TTC549 (cell line): ENCODE measurements at regions not wholly inside any gene's neighbourhood (a gene's known extent, or its start where the extent isn't known, plus 50 kb on each side); places are given as distances from the start of the nearest gene placed in this dataset.

Experiments used
- FAIRE-seq: peaks from 2 replicates; lab custom pipeline; 2012; peaks lifted over from hg19 to GRCh38; lab: Jason Lieb, UNC

DNA sequence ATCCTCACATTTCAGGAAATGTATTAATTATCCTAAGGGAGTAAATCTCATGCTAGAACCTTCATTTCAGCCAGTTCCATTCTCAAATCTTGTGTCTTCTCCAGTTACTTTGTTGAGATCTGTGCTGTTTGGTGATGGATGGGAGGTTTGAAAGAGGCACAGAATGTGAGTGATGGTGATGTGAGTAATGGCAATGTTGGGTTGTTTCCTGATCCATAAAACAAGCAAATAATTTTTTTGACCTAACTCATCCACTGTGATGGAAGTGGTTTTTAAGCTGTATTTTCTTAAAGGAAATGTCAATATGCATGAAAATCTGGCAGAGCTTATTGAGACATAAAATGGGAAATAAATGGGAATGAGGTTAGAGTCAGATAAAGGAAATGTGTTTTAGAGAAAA, 214.7 kb downstream of the CHRM3 start:
- no peak for FAIRE-seq

DNA sequence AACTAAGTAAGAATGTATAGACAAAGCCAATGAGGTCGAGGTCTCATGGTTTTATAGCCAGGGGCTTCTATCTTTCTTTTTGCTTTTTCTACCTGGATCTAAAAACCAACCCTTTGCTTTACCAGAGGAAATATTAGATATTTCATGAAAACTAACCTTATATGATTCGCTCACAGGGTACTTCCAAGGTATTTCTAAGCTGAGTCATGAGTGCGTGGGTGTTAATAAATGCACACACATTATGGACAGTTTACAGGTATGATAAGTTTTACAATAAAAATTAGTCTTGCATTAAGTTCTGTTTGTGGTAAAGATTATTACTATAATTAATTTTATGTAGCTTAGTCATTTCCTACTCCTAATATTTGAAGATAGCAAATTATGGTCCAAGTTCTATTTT, 217.2 kb downstream of the CHRM3 start:
- FAIRE-seq: no peak

GRCh38 chr1:239606850-239607400, 220.6 kb downstream of the CHRM3 start:
- FAIRE-seq: no peak

GRCh38 chr1:239608469-239608868, 222.1 kb downstream of the CHRM3 start:
- FAIRE-seq: no peak

- FAIRE-seq: no peak
These were observed 226.0 kb downstream of the CHRM3 start for GRCh38 chr1:239612379-239612778.

DNA sequence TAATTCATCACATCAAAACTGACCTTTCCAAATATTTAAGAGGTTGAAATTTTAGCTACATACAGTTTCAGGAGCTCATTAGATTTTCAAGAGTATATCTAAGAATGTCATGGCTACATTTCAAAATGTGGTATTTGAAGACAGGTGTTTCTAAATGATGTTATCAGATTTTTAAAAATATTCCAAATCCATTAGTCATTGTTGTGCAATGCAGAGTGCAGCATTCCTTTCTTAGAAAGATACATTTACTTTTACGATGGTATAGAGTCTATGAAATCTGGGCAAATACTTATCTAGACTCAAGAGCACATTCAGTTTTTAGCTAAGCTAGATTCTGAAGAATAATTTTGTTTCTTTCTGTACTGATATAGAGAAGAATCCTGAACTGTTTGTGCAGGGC, 230.3 kb downstream of the CHRM3 start:
- FAIRE-seq: no peak

DNA sequence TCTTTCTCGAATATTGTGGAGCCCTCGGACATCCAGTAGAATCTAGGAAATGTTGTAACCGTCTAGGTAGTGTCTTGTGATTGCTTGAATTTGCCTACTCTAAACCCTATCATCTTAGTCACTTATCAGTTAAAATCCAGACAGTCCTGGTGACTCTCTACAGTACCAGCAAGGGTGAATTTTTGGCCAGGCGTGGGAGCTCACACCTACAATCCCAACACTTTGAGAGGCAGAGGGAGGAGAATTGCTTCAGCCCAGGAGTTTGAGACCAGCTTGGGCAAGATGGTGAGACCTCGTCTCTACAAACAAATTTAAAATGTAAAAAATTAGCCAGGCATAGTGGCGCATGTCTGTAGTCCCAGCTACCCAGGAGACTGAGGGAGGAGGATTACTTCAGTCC, 230.9 kb downstream of the CHRM3 start:
- FAIRE-seq: no peak

- no peak for FAIRE-seq
These were observed 231.4 kb downstream of the CHRM3 start for GRCh38 chr1:239617731-239618130.

GRCh38 chr1:239619190-239619589, 232.8 kb downstream of the CHRM3 start:
- FAIRE-seq: no peak

DNA sequence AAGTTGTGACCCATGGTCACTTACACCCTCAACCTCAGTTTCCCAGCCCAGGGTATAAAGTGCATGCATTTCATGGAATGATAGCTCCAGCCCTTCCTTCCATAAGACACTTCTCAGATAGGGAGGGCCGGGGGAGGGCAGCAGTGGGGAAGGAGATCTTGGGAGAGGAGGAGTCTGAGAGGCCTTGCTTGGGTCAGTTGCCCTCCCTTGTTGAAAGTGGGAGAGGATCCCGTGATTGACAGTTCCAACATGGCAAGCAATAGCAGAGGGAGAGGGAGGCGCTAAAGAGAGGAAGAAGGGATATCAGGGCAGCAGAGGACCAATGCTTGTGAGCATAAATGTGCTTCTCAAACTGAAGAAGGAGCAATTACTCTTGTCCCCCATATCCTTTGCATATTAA, 244.4 kb downstream of the CHRM3 start:
- no peak for FAIRE-seq

- FAIRE-seq: no peak
These were observed 247.1 kb downstream of the CHRM3 start for GRCh38 chr1:239633432-239633831.

- no peak for FAIRE-seq
These were observed 248.9 kb downstream of the CHRM3 start for GRCh38 chr1:239635276-239635675.

GRCh38 chr1:239636347-239636746, 250.0 kb downstream of the CHRM3 start:
- FAIRE-seq: no peak

DNA sequence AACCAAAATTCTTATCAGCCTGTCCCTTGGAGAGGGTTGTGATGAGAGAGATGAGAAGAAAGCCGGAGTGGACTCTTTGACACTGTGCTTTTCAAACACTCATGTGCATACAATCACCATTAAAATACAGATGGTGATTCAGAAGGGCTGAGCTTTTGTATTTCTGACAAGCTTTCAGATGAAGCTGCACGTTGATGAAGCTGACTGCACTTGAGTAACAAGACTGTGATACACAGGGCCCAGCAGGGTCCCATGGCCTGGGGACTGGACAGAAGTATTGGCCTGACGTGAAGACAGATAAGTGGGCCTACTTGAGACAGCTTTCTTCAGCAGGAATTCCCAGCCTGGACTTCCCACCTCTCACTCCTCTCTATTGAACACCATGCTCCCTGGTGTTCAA, 258.2 kb downstream of the CHRM3 start:
- FAIRE-seq: no peak

DNA sequence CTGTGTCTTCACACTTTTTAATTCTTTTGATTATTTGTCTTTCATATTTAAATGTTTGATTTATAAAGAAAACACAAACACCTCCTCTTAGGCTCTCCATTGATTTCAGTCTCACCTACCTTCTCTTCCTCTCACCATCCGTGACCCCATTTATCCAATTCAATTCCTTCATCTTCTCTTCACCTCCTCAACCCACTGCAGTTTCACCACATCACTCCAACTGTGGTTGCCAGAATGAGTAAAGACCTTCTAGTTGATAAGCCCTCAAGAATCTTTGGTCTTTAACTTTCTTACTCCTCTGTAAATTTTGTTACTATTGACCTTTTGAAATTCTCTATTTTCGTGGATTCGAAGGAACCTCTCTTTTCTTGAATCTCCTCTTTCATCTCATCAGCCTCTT, 260.7 kb downstream of the CHRM3 start:
- FAIRE-seq: no peak

DNA sequence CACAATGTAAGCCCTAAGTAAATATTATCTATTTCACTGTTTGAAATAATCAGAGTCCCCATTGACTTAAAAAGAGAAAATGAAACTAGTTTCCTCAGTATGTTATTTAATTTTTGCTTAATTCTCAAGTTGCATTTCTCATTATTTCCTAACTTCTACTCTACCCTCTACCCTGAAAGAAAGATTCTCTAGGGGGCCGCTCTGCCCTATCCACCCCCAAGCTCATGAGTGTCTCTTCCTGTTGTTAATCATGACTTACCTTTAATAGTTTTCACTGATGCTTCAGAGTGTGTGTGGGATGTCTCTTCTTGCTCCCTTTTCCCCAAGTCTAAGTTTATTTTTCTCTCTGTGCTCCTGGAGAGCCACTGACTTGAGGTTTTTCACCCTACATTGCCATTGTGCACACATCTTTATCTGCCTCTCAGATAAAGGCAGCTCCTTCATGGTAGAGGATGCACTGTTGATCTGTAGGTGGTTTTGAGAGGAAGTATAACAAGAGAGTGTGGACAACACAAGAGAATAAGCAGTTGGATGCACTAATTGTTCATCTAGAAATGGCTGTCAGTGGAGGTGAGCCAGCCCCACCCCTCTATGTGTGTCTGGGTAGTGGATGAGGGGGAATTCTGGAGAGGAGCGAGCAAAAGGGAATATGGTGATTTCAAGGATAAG, 261.7 kb downstream of the CHRM3 start:
- no peak for FAIRE-seq

GRCh38 chr1:239655023-239655422, 268.7 kb downstream of the CHRM3 start:
- FAIRE-seq: no peak

DNA sequence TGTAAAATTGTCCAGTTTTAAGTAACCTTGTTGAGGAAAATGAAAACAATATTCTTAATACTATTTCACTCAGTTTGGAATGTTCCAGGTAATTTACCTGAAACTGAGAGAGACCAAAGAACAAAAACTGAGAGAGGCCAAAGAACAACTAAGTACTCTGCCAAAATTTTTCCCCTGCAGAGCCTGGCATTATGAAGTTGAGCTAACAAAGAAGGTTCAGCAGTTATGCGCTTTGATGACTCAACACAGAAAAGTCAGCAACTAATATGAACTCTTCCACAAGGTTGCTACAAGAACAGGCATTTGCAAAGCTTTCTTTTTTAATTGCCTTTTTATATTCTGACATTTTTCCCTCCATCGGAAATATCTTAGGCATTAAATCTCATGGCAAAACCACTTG, 270.9 kb downstream of the CHRM3 start:
- FAIRE-seq: no peak

DNA sequence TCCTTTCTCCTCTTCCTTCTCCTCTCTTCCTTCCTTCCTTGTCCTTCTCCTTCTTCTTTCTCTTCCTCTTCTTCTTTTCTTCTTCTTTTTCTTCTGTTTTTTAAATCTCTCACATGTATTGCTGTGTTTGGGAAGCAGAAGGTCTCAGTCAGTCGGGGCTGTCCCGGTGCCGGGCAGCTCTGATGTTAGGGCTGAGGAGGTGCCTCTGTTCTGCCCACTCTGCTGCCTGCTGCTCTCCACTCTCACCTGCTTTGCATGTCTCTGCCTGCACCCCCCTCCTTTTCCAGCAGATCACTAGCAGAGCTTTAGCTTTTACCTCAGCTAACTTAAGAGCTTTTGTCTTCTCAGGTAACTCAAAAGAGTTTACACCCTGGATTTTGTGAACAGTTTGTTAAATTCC, 276.6 kb downstream of the CHRM3 start:
- no peak for FAIRE-seq

DNA sequence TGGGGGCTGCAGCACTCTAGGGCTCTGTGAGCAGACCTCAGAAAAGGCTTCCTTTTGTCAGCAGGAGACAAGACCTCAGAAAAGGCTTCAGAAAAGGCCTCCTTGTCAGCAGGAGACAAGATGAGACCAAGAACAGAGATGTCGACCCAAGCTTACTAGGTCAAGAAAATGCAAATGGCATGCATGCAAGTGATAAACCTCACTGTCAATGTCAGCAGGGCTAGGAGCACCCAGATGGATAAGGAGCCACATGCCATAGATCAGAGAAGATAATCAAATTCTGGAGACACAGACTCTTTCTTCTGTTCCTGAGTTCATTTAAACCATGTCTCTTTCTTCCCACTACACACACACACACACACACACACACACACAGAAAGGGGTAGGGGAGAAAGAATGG, 285.9 kb downstream of the CHRM3 start:
- FAIRE-seq: no peak

DNA sequence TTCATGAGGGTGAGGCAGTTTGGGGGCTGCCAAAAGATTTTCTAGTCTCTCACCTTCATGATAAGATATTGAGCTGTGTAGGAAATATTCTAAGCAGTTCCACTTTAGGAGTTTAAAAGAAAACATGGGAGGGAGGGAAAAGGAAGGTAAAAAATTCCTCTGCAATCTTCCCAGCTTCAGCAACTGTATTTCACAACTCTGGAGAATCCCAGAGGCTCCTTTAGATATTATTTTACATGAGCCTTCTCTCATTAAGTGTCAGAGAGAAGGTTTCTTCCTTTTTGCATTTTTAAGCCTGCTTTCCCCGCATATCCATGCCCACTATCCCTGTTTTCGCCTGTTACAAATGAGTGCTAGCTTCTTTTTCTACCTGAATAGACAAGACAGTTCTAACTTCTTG, 289.4 kb downstream of the CHRM3 start:
- FAIRE-seq: no peak

- no peak for FAIRE-seq
These were observed 290.3 kb downstream of the CHRM3 start for GRCh38 chr1:239676522-239677273.

DNA sequence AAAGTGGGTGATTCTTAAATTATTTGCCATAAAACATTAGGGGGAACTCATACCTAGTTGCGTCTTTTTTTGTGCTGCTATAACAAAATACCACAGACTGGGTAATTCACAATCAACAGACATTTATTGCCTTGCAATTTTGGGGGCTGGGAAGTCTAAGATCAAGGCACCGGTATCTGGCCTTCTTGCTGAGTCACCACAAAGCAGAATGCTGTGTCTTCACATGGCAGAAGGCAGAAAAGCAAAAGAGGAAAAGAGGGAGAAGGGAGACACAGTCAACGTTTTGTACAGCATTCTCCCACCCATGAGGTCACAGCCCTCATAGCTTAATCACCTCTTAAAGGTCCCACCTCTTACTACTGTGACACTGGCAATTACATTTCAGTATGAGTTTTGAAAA, 291.0 kb downstream of the CHRM3 start:
- FAIRE-seq: no peak

DNA sequence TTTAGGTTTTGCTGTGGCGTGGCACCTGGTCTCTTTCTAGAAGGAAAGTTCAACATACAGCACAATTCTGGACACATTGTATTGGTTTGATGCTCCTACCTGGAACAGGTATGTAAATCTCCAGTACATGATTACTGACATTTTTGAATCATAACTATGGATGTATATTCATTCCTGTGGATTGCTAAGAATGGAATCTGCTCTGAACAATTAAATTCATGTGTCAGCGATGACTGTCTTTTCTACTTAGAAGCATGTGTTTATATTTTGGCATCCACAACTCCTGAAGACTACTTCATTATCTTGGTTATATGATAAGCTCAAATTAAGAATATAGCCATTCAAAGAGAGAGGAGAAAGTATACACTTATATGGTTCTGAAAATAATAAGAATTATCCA, 291.8 kb downstream of the CHRM3 start:
- no peak for FAIRE-seq
